Liver (tissue), 7 donors: ENCODE measurements at regions not wholly inside any gene's neighbourhood (a gene's known extent, or its start where the extent isn't known, plus 50 kb on each side); places are given as distances from the start of the nearest gene placed in this dataset.

ENCODE experiments used
- DNase-seq: peaks from one replicate; pipeline ENCODE4 v3.0.0-alpha.2; 2017; ENCODE audit warnings: low spot score
- H3K27ac ChIP-seq, 2 donors: one replicate each; pipeline ENCODE4 v1.7.0; 2013; ENCODE audit warnings: inconsistent platforms in 2 of 2, low read length in 2 of 2, control low read depth in 1 of 2, low read depth in 1 of 2, mild to moderate bottlenecking in 1 of 2
- H3K27me3 ChIP-seq, 4 donors: one replicate each; pipeline versions ENCODE4 v1.6.1 to v1.7.0; 2013; ENCODE audit warnings: low read length in 3 of 4, inconsistent platforms in 1 of 4, mild to moderate bottlenecking in 1 of 4, moderate library complexity in 1 of 4; ENCODE audit not compliant: control insufficient read depth in 4 of 4, insufficient read depth in 4 of 4
- H3K36me3 ChIP-seq, 4 donors: one replicate each; pipeline versions ENCODE4 v1.6.1 to v1.7.0; 2013; ENCODE audit warnings: low read length in 3 of 4, mild to moderate bottlenecking in 3 of 4, low read depth in 1 of 4, moderate library complexity in 1 of 4; ENCODE audit not compliant: control insufficient read depth in 4 of 4, insufficient read depth in 3 of 4
- H3K4me1 ChIP-seq, 4 donors: one replicate each; pipeline versions ENCODE4 v1.6.1 to v1.7.0; 2013; ENCODE audit warnings: low read length in 3 of 4, mild to moderate bottlenecking in 3 of 4, moderate library complexity in 1 of 4; ENCODE audit not compliant: control insufficient read depth in 4 of 4, insufficient read depth in 4 of 4
- H3K4me3 ChIP-seq, 3 donors: one replicate each; pipeline versions ENCODE4 v1.6.1 to v1.7.0; 2013; ENCODE audit warnings: low read length in 3 of 3, control low read depth in 1 of 3, low read depth in 1 of 3, mild to moderate bottlenecking in 1 of 3
- H3K9ac ChIP-seq, 2 donors: one replicate each; pipeline ENCODE4 v1.7.0; 2013; ENCODE audit warnings: low read length in 2 of 2, mild to moderate bottlenecking in 2 of 2, moderate library complexity in 2 of 2, control low read depth in 1 of 2, low read depth in 1 of 2
- H3K9me3 ChIP-seq, 4 donors: one replicate each; pipeline versions ENCODE4 v1.6.1 to v1.7.0; 2013; ENCODE audit warnings: low read length in 3 of 4; ENCODE audit not compliant: control insufficient read depth in 4 of 4
- FOXA1 ChIP-seq: IDR thresholded peaks from 2 replicates; pipeline ENCODE4 v1.6.1; 2016; ENCODE audit warnings: antibody characterized with exemption
- FOXA2 ChIP-seq: IDR thresholded peaks from 2 replicates; pipeline ENCODE4 v1.6.1; 2016; ENCODE audit warnings: antibody characterized with exemption
- GABPA ChIP-seq, 2 donors: IDR thresholded peaks in 1 of 2; conservative IDR thresholded peaks in 1 of 2; 2 replicates each; pipeline ENCODE4 v1.6.1; 2016; ENCODE audit warnings: antibody characterized with exemption in 2 of 2, mild to moderate bottlenecking in 1 of 2, moderate library complexity in 1 of 2
- HNF4A ChIP-seq, 2 donors: conservative IDR thresholded peaks; 2 replicates each; pipeline ENCODE4 v1.6.1; 2016; ENCODE audit warnings: antibody characterized with exemption in 2 of 2, mild to moderate bottlenecking in 2 of 2
- HNF4G ChIP-seq: IDR thresholded peaks from 2 replicates; pipeline ENCODE4 v1.6.1; 2016; ENCODE audit warnings: antibody characterized with exemption
- JUND ChIP-seq, 2 donors: IDR thresholded peaks; 2 replicates each; pipeline ENCODE4 v1.6.1; 2016; ENCODE audit warnings: antibody characterized with exemption in 2 of 2
- WGBS: extraction: QIAGEN DNeasy Blood & Tissue Kit; methylation state at CpG from one replicate; pipeline ENCODE4 v1.1.7; 2013; 5-methylcytosine and 5-hydroxymethylcytosine counted together
- TF ChIP-seq, protein P1 (sequence below): IDR thresholded peaks from 2 replicates; pipeline ENCODE4 v1.6.1; 2016; ENCODE audit warnings: antibody characterized with exemption
- TF ChIP-seq, protein P2 (sequence below): IDR thresholded peaks from 2 replicates; pipeline ENCODE4 v1.6.1; 2016; ENCODE audit warnings: antibody characterized with exemption, mild to moderate bottlenecking
- donor health status: healthy.
- donor health status: healthy.
- donor health status: healthy.
- donor health status: healthy.

DNA sequence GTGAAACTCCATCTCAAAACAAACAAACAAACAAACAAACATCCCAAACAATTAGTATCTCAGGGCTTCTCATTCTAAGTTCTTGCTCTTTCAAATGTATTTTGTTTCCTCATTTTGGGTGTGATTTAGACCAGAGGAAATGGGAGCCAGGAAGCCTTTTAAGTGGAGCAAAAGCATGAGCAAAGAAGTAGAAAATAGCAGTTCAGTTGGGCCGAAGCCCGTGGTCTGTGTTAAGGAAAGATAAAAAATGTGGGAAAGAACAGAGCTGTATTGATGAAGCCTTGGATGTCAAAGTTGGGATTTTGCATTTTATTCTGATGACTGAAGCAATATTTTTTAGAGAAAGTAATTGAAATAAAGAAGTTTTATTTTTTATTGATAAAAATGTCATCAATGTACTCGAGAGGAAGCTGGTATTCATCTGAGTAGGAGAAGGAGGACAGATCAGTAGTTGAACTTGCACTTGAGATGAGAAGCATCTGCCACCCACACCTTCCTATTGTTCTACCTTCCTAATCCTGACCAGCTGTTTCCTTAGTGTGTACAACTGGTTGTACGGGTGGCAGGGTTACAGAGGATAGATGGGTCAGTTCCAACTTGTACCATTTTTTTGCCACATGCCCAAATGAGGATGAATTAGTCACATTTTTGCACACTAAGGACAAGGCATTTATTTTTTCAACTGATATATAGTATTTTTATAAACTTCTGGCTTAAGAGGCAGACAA is 56.1 kb downstream of the KIAA0408 start:
- Histone ChIP-seq H3K4me1 (no peaks in the 10 kb centered on the region), H3K27ac (no peak overlapping the region), H3K9me3 (no peaks in the 10 kb centered on the region), H3K9ac (no peak overlapping the region), H3K4me3 (no peak overlapping the region), H3K27me3 (no peaks in the 10 kb centered on the region), H3K36me3 (no peaks in the 10 kb centered on the region)
- TF ChIP-seq HNF4G (no peak), JUND (IDR thresholded peaks at IDR 0.05) (no peak), FOXA2 (no peak), FOXA1 (no peak)
- TF ChIP-seq, protein P1, sequence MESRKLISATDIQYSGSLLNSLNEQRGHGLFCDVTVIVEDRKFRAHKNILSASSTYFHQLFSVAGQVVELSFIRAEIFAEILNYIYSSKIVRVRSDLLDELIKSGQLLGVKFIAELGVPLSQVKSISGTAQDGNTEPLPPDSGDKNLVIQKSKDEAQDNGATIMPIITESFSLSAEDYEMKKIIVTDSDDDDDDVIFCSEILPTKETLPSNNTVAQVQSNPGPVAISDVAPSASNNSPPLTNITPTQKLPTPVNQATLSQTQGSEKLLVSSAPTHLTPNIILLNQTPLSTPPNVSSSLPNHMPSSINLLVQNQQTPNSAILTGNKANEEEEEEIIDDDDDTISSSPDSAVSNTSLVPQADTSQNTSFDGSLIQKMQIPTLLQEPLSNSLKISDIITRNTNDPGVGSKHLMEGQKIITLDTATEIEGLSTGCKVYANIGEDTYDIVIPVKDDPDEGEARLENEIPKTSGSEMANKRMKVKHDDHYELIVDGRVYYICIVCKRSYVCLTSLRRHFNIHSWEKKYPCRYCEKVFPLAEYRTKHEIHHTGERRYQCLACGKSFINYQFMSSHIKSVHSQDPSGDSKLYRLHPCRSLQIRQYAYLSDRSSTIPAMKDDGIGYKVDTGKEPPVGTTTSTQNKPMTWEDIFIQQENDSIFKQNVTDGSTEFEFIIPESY: no peak
- TF ChIP-seq, protein P2, sequence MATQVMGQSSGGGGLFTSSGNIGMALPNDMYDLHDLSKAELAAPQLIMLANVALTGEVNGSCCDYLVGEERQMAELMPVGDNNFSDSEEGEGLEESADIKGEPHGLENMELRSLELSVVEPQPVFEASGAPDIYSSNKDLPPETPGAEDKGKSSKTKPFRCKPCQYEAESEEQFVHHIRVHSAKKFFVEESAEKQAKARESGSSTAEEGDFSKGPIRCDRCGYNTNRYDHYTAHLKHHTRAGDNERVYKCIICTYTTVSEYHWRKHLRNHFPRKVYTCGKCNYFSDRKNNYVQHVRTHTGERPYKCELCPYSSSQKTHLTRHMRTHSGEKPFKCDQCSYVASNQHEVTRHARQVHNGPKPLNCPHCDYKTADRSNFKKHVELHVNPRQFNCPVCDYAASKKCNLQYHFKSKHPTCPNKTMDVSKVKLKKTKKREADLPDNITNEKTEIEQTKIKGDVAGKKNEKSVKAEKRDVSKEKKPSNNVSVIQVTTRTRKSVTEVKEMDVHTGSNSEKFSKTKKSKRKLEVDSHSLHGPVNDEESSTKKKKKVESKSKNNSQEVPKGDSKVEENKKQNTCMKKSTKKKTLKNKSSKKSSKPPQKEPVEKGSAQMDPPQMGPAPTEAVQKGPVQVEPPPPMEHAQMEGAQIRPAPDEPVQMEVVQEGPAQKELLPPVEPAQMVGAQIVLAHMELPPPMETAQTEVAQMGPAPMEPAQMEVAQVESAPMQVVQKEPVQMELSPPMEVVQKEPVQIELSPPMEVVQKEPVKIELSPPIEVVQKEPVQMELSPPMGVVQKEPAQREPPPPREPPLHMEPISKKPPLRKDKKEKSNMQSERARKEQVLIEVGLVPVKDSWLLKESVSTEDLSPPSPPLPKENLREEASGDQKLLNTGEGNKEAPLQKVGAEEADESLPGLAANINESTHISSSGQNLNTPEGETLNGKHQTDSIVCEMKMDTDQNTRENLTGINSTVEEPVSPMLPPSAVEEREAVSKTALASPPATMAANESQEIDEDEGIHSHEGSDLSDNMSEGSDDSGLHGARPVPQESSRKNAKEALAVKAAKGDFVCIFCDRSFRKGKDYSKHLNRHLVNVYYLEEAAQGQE: no peak
- DNase-seq: no peak
- WGBS: 83% methylated on average over 4 of the region's 4 CpGs

DNA sequence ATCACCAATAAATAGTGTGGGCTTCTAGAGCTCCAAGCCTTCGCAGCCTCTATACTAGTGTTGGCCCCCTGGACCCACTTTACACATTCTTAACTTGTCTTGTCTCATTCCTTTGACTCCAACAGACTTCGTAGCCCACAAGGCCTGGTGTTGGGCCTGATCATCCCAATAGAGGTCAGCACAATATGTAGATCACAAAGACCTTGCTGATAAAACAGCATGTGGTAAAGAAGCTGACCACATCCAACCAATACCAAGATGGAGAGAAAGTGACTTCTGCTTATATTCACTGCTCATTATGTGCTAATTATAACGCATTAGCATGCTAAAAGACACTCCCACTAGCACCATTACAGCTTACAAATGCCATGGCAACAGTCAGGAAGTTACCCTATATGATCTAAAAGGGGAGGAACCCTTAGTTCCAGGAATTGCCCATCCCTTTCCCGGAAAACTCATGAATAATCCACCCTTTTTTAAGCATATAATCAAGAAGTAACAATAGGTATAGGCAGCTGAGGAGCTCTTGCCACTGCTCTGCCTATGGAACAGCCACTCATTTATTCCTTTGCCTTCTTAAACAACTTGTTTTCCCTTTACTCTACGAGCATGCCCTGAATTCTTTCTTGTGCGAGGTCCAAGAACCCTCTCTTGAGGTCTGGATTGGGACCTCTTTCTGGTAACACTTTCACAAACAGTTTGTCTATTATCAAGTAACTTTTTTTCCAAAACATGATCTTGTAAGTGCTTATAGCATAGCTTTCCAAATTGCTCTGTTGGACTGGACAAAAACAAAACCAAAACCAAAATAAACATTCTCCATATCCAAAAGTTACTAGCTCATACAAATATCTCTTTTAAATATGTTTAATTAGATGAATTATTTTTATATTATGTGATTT is 54.6 kb upstream of the ECHDC1 start:
- Histone ChIP-seq H3K9me3 (no peaks in the 10 kb centered on the region), H3K9ac (no peak overlapping the region), H3K36me3 (no peaks in the 10 kb centered on the region), H3K27me3 (no peaks in the 10 kb centered on the region), H3K4me3 (no peak overlapping the region), H3K4me1 (no peaks in the 10 kb centered on the region), H3K27ac (no peak overlapping the region)
- TF ChIP-seq GABPA (IDR thresholded peaks at IDR 0.05 in 1 of 2, conservative IDR thresholded peaks at IDR 0.05 in 1 of 2): no peak
- TF ChIP-seq, protein P2: no peak
- TF ChIP-seq JUND (IDR thresholded peaks at IDR 0.05): no peak
- no peak for TF ChIP-seq HNF4A (conservative IDR thresholded peaks at IDR 0.05)
- TF ChIP-seq HNF4G: no peak
- no peak for DNase-seq
- WGBS: 82% methylated on average over 6 of the region's 6 CpGs
